WI38 (cell line): ENCODE measurements at regions not wholly inside any gene's neighbourhood (a gene's known extent, or its start where the extent isn't known, plus 50 kb on each side); places are given as distances from the start of the nearest gene placed in this dataset.
"Not testable (repeated sequence)": the region's sequence is repeated elsewhere in the genome, so short reads cannot be mapped to it uniquely, and the experiment has no call there.

ENCODE experiments used
- H3K4me3 ChIP-seq: 2 replicates; pipeline ENCODE4 v1.5.1; 2011; ENCODE audit warnings: low read depth, mild to moderate bottlenecking, control low read depth, low read length
- CTCF ChIP-seq: IDR thresholded peaks from 2 replicates; pipeline ENCODE4 v1.5.1; 2012; ENCODE audit warnings: low read depth, mild to moderate bottlenecking, control low read depth, low read length

- no peak for TF ChIP-seq CTCF
- no peak overlapping the region for H3K4me3 ChIP-seq
Measured at GRCh38 chr6:139981066-139981624, 606.7 kb upstream of the CITED2 start.

GRCh38 chr6:139980631-139981030 lies 606.2 kb upstream of the CITED2 start:
- H3K4me3 ChIP-seq, result not testable (repeated sequence)

- no peak for TF ChIP-seq CTCF
- no peak overlapping the region for H3K4me3 ChIP-seq
Measured at GRCh38 chr6:139979021-139979725, 604.7 kb upstream of the CITED2 start.

GRCh38 chr6:139977887-139978332 lies 603.5 kb upstream of the CITED2 start:
- H3K4me3 ChIP-seq, result no peak overlapping the region
- no peak for TF ChIP-seq CTCF

- H3K4me3 ChIP-seq, result no peak overlapping the region
- TF ChIP-seq CTCF, result no peak
Measured at GRCh38 chr6:139973669-139974344, 599.4 kb upstream of the CITED2 start.

- H3K4me3 ChIP-seq, result no peak overlapping the region
- no peak for TF ChIP-seq CTCF
Measured at GRCh38 chr6:139972116-139972515, 597.7 kb upstream of the CITED2 start.

GRCh38 chr6:139970591-139970991 lies 596.1 kb upstream of the CITED2 start:
- no peak overlapping the region for H3K4me3 ChIP-seq
- TF ChIP-seq CTCF, result no peak
